ENCODE measurements at regions not wholly inside any gene's neighbourhood (a gene's known extent, or its start where the extent isn't known, plus 50 kb on each side); places are given as distances from the start of the nearest gene placed in this dataset.

DNA sequence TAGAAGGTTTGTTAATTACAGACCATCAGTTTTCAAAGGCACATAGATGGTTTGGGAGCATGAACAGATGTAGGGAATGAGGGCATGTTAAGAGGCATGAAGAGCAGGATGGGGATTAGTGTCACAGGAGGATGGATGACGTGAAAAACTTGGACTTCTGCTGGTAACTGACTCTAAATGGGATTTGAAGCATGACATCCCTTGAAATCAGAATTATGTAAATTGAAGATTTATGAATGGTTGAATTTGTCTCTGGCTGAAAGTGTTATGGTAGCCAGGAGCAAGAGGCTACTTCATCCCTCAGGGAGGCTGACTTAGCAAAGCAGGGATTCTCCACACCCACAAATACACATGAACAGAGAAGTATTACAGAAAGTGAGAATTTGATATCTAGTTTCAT, 454.6 kb downstream of the MAGEB5 start:
- WGBS, 2 donors, result 69 to 92% methylated on average over 1 of the region's 1 CpG
- intact Hi-C loops (cut with DNase I), result no loop called here

DNA sequence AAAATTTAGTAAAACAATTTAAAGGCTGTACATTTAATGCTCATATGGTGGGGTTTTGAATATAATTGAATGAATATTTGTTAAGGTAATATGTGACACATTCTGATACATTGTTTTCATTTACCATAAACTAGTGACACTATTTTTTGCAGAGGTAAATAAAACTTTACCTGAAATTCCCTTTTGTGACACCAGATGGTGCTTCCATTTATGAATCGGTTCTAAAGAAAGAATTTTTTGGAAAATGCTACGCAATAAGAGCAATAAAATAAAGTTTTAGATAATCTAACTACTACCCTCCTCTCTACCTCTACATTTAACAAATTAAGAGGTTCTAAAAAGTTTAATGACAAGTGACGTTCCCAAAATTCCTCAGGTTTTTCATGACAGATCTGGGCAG, 448.9 kb downstream of the MAGEB5 start:
- H3K27me3 ChIP-seq, result no peaks in the 10 kb centered on the region
- ATAC-seq, result no peak
- intact Hi-C loops (cut with DNase I), result no loop called here
- 89 to 95% methylated on average over 3 of the region's 3 CpGs for WGBS, 2 donors
- DNase-seq, result no peak
- TF ChIP-seq, protein P1, sequence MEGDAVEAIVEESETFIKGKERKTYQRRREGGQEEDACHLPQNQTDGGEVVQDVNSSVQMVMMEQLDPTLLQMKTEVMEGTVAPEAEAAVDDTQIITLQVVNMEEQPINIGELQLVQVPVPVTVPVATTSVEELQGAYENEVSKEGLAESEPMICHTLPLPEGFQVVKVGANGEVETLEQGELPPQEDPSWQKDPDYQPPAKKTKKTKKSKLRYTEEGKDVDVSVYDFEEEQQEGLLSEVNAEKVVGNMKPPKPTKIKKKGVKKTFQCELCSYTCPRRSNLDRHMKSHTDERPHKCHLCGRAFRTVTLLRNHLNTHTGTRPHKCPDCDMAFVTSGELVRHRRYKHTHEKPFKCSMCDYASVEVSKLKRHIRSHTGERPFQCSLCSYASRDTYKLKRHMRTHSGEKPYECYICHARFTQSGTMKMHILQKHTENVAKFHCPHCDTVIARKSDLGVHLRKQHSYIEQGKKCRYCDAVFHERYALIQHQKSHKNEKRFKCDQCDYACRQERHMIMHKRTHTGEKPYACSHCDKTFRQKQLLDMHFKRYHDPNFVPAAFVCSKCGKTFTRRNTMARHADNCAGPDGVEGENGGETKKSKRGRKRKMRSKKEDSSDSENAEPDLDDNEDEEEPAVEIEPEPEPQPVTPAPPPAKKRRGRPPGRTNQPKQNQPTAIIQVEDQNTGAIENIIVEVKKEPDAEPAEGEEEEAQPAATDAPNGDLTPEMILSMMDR (IDR thresholded peaks at IDR 0.05), result no peak
- H3K4me1 ChIP-seq, result no peaks in the 10 kb centered on the region
- H3K4me3 ChIP-seq, result no peak overlapping the region
- no peak overlapping the region for H3K27ac ChIP-seq
- H3K9me3 ChIP-seq, result no peaks in the 10 kb centered on the region
- H3K36me3 ChIP-seq, result no peaks in the 10 kb centered on the region

More for the DNA sequence above, 454.6 kb downstream of the MAGEB5 start:
- DNase-seq (no peak), ATAC-seq (no peak)
- Histone ChIP-seq H3K27ac (no peak overlapping the region), H3K9me3 (no peaks in the 10 kb centered on the region), H3K36me3 (no peaks in the 10 kb centered on the region), H3K4me1 (no peaks in the 10 kb centered on the region), H3K4me3 (no peak overlapping the region), H3K27me3 (no peaks in the 10 kb centered on the region)
- TF ChIP-seq, protein P1 (IDR thresholded peaks at IDR 0.05), result no peak

DNA sequence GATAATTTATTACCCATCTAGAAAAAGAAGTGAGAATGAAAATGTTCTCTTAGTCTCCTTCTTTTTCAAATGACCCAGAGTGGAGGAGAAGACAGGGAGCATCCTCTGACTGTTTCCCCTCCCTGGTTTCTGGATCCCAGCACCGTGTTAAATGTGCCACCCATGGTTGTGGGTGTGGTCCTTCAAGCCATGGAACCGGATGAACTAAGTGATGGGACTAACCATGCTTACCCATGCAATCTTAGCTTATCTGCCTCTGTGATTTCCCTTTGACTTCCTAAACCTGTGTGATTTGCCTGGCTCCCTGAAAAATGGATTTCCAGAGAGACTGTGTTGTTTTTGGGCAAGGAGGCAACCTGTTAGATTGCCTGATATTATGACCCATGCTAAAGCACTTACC, 437.1 kb downstream of the MAGEB5 start:
- Histone ChIP-seq H3K27ac (no peak overlapping the region), H3K36me3 (no peaks in the 10 kb centered on the region), H3K4me1 (no peaks in the 10 kb centered on the region), H3K9me3 (peaks cover 0 to 42% (median 21%) of the 10 kb centered on the region in 11 donors), H3K27me3 (no peaks in the 10 kb centered on the region), H3K4me3 (no peak overlapping the region)
- DNase-seq (no peak), ATAC-seq (no peak)
- TF ChIP-seq, protein P1 (IDR thresholded peaks at IDR 0.05), result no peak
- intact Hi-C loops (cut with DNase I), result no loop called here
- WGBS, 2 donors, result 95 to 98% methylated on average over 2 of the region's 2 CpGs

DNA sequence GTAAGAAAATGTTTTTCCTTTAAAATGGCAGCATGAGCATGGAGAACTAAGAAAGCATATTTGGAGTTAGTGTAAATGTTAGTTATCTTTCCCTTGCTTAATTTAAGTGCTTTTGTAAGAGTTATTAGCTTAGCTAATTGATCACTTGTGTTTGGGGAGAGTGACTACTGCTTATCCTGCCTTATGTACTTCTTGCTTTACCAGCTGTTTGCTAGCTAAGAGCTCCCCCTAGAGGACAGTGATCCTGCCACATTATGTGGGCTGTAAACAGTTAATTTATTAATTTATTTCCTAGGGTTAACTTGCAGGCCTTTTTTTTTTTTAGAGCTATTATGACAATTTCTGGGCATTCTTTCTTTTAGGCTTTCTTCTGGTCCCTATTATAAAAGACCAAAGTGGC, 435.8 kb downstream of the MAGEB5 start:
- Histone ChIP-seq H3K4me1 (no peaks in the 10 kb centered on the region), H3K27me3 (no peaks in the 10 kb centered on the region), H3K36me3 (no peaks in the 10 kb centered on the region), H3K9me3 (peaks cover 0 to 42% (median 21%) of the 10 kb centered on the region in 11 donors), H3K4me3 (no peak overlapping the region), H3K27ac (no peak overlapping the region)
- TF ChIP-seq, protein P1 (IDR thresholded peaks at IDR 0.05), result no peak
- ATAC-seq, result no peak
- no peak for DNase-seq
- intact Hi-C loops (cut with DNase I), result no loop called here

DNA sequence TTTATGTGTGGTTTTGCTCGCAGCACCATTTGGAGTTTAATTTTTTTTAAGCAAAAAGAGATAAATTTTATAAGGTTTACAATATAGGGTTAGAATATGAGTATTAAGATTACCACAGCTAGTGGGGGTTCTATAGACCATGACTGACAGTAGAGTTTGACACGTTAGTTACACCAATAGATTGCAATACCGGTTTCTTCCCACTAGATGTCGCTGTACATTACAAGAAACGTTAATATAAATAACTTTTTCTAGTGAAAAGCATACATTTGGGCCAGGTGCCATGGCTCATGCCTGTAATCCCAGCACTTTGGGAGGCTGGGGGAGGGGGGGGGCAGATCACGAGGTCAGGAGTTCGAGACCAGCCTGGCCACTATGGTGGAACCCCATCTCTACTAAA, 433.6 kb downstream of the MAGEB5 start:
- 43 to 44% methylated on average over 7 of the region's 7 CpGs for WGBS, 2 donors
- peaks cover 0 to 40% (median 21%) of the 10 kb centered on the region in 11 donors for H3K9me3 ChIP-seq
- H3K4me3 ChIP-seq, result no peak overlapping the region
- ATAC-seq (no peak), DNase-seq (no peak)
- no peak overlapping the region for H3K27ac ChIP-seq
- TF ChIP-seq, protein P1 (IDR thresholded peaks at IDR 0.05), result peak in 6 of 9 donors; percentile 15 to 60 (median 33)
- no peaks in the 10 kb centered on the region for H3K4me1 ChIP-seq
- intact Hi-C loops (cut with DNase I), result no loop called here
- no peaks in the 10 kb centered on the region for H3K27me3 ChIP-seq
- H3K36me3 ChIP-seq, result no peaks in the 10 kb centered on the region
